22Rv1 (cell line): ENCODE measurements at regions not wholly inside any gene's neighbourhood (a gene's known extent, or its start where the extent isn't known, plus 50 kb on each side); places are given as distances from the start of the nearest gene placed in this dataset.

Experiments used
- H3K27ac ChIP-seq: fragments of 450-650 bp; 2 replicates; pipeline ENCODE4 v1.5.1; 2017
- CTCF ChIP-seq: fragments of 450-650 bp; IDR thresholded peaks from 2 replicates; pipeline ENCODE4 v1.5.1; 2017; ENCODE audit warnings: mild to moderate bottlenecking
- ZFX ChIP-seq: fragments of 450-650 bp; IDR thresholded peaks from 2 replicates; pipeline ENCODE4 v1.6.1; 2017; ENCODE audit warnings: antibody characterized with exemption, borderline replicate concordance

DNA sequence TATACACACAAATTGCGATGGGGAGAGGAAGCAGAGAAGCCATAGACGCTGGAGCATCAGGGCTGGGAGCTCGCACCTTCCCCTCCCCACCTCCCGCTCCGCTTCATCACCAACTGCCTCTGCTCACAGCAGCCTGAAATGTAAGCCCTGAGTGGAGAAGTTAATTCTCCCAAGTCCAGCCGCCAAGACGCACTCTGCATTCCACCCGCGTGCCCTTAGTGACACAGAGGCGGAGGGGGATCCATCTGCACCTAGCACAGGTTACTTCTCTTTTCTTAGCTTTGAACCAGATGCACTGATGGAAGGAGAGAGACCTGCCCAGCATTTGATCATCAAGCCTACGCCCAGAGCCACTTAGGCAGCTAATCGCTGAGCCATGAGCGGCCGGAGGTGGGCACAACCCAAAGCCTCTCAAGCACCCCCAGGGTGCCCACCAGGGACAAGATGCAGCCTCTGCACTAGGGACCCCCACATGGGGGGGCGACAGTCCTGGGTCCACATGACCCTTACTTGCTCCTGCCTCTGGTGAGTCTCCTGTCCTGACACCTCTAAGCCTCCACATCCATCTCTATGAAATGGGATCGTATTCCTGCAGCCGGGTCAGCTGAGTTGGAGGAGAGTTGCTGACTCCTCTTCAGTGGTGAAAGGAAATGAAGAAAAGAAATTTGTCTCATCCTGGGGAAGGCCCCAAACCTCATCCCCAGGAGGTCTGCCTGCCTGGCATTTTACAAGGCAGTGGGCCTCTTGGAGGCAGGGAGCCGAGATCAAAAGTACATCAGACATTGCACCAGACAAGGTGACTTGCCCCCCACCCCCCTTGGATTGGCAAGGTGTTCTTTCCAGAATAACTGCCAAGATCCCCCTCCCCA is 316.2 kb downstream of the MATN1 start:
- H3K27ac ChIP-seq = no peak overlapping the region
- TF ChIP-seq ZFX = no peak
- TF ChIP-seq CTCF = no peak

- TF ChIP-seq CTCF (no peak), ZFX (no peak)
- no peak overlapping the region for H3K27ac ChIP-seq
These were observed 317.7 kb downstream of the MATN1 start for GRCh38 chr1:30405631-30406212.

GRCh38 chr1:30405081-30405480 is 318.3 kb downstream of the MATN1 start:
- no peak overlapping the region for H3K27ac ChIP-seq
- no peak for TF ChIP-seq CTCF
- no peak for TF ChIP-seq ZFX

GRCh38 chr1:30404341-30404740 is 319.0 kb downstream of the MATN1 start:
- H3K27ac ChIP-seq = no peak overlapping the region
- no peak for TF ChIP-seq ZFX
- no peak for TF ChIP-seq CTCF

- no peak for TF ChIP-seq CTCF
- no peak for TF ChIP-seq ZFX
- no peak overlapping the region for H3K27ac ChIP-seq
These were observed 319.7 kb downstream of the MATN1 start for GRCh38 chr1:30403726-30404125.

- H3K27ac ChIP-seq = no peak overlapping the region
- TF ChIP-seq ZFX (no peak), CTCF (no peak)
These were observed 320.2 kb downstream of the MATN1 start for GRCh38 chr1:30403061-30403645.

GRCh38 chr1:30402031-30402430 is 321.4 kb downstream of the MATN1 start:
- TF ChIP-seq CTCF (no peak), ZFX (no peak)
- H3K27ac ChIP-seq = no peak overlapping the region
